SKM-1 treated with dmso at 0.1 percent for 144 hours (cell line): ENCODE measurements at regions not wholly inside any gene's neighbourhood (a gene's known extent, or its start where the extent isn't known, plus 50 kb on each side); places are given as distances from the start of the nearest gene placed in this dataset.

Experiments
- DNase-seq: peaks from one replicate; lab custom pipeline; 2025; ENCODE audit not compliant: unreplicated experiment; lab: John Stamatoyannopoulos, UW

GRCh38 chr16:86052115-86052670 is 153.2 kb downstream of the IRF8 start:
- no peak for DNase-seq

- DNase-seq: no peak
Observed at GRCh38 chr16:86052926-86053325, 154.0 kb downstream of the IRF8 start.

GRCh38 chr16:86059253-86060171 is 160.6 kb downstream of the IRF8 start:
- DNase-seq: no peak

GRCh38 chr16:86060381-86061317 is 161.7 kb downstream of the IRF8 start:
- DNase-seq: no peak

- no peak for DNase-seq
Observed at GRCh38 chr16:86061318-86061695, 162.3 kb downstream of the IRF8 start.

DNA sequence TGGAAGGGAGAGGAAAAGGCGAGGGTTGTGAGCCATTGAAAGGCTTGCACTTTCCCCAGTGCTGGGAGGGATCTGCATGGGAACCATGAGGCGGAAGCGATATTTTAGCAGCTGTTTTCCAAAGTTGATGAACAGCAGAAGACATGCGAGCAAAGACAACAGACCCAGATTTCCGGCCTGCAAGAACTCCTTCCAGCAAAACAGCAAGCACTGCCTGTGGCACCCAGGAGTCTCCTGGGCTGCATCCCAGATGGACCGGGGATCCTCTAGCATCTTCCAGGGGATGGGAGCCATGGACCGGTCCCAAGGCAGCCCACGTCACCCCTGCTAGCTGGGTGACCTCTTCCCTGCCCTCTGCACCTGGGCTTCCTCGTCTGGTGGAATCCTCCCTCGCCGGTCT is 162.8 kb downstream of the IRF8 start:
- no peak for DNase-seq

DNA sequence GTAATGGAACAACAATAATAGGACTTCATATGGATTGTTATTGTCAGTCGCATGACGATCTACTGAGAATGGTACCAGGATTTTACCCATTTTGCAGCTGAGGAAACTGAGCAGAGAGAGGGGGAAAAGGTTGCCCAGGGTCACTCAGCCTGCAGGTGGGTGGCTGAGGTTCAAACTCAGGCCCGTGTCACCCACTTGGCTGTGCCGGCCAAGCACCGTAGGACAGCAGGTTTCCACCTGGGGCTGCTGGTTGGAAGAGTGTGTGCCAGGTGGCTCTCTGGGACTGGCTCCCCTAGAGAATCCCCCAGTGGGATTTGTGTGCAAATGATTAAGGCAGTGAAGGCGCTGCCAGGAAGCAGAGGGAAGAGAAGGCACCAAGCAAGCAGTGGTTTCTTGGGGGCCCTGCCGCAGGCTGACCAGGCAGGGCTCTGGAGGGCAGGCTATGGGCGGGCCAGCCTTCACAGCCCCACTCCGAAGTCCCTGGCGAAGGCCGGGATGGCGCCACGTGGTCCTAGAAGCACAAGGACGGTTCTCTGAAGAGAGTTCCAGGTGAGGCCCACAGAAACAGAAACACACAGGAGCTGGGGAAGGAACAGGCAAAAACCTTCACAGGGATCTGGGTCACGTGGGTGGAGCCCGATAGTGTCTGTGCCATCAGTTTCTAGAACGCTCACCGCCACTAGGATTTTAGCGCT is 163.5 kb downstream of the IRF8 start:
- DNase-seq: no peak

DNA sequence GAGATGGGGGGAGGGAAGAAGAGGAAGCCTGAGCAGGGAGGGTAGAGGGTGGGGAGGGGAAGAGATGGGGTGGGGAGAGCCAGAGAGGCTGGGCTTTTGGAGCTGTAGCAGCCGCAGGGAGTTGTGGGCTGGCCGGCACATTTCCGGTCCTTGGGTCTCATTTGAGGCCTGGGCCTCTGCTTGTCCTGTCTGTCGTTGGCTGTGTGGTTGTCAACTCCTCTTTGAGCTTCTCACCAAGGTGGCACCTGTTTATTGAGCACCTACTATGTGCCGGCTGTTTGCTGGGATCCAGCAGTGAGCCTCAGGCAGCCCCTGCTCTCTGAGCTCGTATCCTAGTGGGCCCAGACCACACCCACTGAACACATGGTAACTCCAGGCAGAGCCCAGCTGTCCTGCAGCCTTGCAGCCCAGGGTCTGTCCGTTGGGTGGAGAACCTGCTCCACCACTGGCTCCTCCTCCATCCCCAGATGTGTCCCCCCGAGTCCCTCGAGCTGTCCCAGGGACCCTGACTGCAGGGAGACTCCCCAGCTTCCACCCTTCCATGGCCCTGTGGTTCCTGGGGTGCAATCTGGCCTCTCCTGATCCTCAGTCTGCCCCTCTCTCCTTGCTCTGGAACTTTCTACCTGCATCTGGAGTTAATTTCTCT is 164.9 kb downstream of the IRF8 start:
- no peak for DNase-seq

GRCh38 chr16:86064431-86065250 is 165.7 kb downstream of the IRF8 start:
- no peak for DNase-seq

DNA sequence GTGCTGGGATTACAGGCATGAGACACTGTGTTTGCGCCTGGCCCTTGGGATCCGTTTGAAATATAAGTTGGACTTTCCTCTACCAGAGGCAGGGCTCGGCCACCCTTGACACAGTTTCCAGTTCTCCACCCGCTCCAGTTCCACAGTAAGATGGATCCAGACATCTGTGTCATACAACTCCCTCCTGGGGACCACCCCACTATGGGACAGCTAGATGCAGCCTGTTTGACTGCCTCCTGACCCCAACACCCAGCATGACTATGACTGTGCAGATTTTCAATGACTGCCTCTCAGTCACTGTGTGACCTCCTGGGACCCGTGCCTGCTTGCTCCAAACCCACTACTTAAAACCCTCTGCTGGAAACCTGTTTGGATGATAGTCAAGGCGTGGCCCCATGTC is 166.7 kb downstream of the IRF8 start:
- DNase-seq: no peak

- DNase-seq: no peak
Observed at GRCh38 chr16:86066811-86067210, 167.8 kb downstream of the IRF8 start.

- no peak for DNase-seq
Observed at GRCh38 chr16:86067516-86067915, 168.6 kb downstream of the IRF8 start.

DNA sequence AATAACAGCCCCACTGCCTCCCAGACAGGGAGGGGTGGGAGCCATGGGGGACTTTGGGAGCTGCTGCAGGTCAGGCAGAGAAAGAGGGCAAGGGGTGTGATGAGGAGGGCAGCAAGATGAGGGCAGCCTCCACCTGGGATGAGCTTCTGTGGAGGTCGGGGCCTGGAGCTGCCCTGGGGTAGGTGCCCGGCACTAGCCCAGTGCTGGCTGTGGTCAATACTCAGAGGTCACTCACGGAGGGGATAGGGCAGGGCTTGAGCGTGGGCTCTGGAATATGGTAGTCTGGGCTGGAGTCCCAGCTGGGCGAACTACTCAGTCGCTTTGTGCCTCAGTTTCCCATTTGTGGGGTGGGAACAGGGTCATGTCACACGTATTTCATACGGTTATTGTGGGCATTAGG is 169.0 kb downstream of the IRF8 start:
- no peak for DNase-seq

DNA sequence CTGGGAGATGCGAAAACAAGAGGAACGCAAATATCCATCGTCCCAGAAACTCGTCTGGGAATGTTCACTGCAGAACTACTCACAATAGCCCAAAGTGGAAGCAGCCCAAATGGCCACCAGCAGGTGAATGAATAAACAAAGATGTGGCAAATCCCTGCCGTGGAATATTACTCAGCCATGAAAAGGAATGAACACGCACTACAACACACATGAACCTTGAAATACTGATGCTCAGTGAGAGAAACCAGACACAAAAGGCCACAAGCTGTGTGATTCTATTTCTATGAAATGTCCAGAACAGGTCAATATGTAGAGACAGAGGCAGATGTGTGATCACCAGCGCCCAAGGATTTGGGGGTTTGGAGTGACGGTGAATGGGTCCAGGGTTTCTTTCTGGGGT is 169.8 kb downstream of the IRF8 start:
- no peak for DNase-seq

DNA sequence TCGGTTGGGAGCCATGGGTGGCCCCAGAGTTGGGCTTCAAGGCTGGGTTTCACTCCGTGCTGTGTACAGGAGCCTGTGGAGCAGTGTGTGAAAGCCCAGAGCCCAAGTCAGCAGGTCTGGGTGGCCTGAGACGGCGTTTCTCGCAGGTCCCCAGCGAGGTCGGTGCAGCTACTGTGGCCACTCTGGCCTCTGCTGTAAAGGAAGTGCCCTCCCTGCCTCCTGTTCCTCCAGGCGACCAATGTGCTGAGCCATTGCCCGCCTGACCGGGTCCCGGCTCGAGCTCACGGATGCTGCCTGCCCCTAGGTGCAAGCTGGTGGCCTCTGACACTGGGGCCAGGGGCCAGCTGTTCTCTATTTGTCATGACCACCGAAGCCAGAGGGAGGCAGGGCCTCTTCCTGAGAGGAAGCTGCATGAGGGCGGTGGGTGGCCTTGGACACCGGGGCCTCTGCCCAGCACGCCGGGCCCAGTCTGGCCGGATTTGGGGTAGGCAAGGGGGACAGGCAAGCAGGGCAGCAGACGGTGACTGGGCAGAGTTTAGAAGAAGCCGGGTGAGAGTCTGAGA is 170.9 kb downstream of the IRF8 start:
- no peak for DNase-seq

GRCh38 chr16:86070484-86070883 is 171.5 kb downstream of the IRF8 start:
- no peak for DNase-seq

- DNase-seq: no peak
Observed at GRCh38 chr16:86070971-86071370, 172.0 kb downstream of the IRF8 start.

DNA sequence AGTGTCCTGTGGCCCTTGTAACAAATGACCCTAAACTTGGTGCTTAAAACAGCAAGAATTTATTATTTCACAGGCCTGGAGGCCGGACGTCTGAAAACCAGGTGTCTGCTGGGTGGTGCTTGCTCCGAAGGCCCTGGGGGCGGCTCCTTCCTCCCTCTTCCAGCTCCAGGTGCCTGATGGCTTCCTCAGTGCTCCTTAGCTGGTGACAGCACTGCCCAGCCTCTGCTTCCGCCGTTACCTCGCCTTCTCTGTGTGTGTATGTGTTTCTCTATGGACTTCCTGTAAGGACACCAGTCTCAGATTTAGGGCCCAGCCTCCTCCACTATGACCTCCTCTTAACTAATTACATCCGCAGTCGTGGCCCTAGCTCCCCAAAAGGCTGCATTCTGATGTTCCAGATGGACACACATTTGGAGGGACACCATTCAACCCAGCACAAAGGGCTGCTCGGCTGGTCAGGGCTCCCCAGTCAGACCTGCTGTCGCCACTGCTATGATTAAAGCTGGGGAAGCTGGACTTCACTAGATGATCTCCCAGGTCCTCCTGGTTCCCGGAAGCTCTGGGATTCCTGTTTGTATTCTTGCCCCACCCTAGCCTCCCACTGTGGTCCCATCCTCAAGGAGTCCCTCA is 172.8 kb downstream of the IRF8 start:
- DNase-seq: no peak
